Nephron progenitor cell (in vitro differentiated cells): ENCODE measurements at regions not wholly inside any gene's neighbourhood (a gene's known extent, or its start where the extent isn't known, plus 50 kb on each side); places are given as distances from the start of the nearest gene placed in this dataset.
A peak's percentile ranks its signal among the peaks of the same experiment; 100 is the strongest.

ENCODE experiments used
- DNase-seq: peaks from one replicate; pipeline ENCODE4 v3.0.0; 2021
- H3K27ac Mint-ChIP-seq: 2 replicates; pipeline ENCODE4 v1.8.0; 2021; ENCODE audit warnings: mild to moderate bottlenecking, moderate library complexity, mixed read lengths
- H3K27me3 Mint-ChIP-seq: 2 replicates; pipeline ENCODE4 v1.8.0; 2021; ENCODE audit warnings: mild to moderate bottlenecking, low read depth, mixed read lengths; ENCODE audit not compliant: poor library complexity
- H3K36me3 Mint-ChIP-seq: 2 replicates; pipeline ENCODE4 v1.8.0; 2021; ENCODE audit warnings: low read depth, mixed read lengths
- H3K4me1 Mint-ChIP-seq: 2 replicates; pipeline ENCODE4 v1.8.0; 2021; ENCODE audit warnings: mixed read lengths
- H3K4me3 Mint-ChIP-seq: 2 replicates; pipeline ENCODE4 v1.8.0; 2021; ENCODE audit warnings: mild to moderate bottlenecking, moderate library complexity, mixed read lengths
- H3K9me3 Mint-ChIP-seq: 2 replicates; pipeline ENCODE4 v1.8.0; 2021; ENCODE audit warnings: mild to moderate bottlenecking, moderate library complexity, mixed read lengths
- TF ChIP-seq, protein P1 (sequence below): fragments of 200-600 bp; sonication (generic); IDR thresholded peaks from 2 replicates; pipeline ENCODE4 v1.5.0; 2021; ENCODE audit warnings: antibody characterized with exemption

DNA sequence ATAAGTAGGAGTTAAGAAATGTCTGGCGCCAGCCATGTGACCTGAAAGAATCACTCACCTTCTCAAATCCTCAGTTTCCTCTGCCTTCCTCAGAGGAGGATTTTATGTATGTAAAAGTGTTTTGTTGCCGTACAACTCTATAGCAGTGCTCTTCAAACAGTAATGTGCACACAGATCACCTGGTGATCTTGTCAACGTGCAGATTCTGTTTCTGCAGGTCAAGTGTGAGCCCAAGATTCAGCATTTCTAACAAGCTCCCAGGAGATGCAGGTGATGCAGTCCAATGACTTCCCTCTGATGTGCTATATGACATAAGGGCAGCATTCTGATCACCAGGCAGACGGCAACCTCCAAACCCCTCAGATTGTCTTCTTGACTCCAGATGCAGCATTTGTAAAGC, 83.7 kb downstream of the CDC7 start:
- H3K27me3 Mint-ChIP-seq: peaks cover 6% of the 10 kb centered on the region
- TF ChIP-seq, protein P1, sequence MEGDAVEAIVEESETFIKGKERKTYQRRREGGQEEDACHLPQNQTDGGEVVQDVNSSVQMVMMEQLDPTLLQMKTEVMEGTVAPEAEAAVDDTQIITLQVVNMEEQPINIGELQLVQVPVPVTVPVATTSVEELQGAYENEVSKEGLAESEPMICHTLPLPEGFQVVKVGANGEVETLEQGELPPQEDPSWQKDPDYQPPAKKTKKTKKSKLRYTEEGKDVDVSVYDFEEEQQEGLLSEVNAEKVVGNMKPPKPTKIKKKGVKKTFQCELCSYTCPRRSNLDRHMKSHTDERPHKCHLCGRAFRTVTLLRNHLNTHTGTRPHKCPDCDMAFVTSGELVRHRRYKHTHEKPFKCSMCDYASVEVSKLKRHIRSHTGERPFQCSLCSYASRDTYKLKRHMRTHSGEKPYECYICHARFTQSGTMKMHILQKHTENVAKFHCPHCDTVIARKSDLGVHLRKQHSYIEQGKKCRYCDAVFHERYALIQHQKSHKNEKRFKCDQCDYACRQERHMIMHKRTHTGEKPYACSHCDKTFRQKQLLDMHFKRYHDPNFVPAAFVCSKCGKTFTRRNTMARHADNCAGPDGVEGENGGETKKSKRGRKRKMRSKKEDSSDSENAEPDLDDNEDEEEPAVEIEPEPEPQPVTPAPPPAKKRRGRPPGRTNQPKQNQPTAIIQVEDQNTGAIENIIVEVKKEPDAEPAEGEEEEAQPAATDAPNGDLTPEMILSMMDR: no peak
- H3K4me1 Mint-ChIP-seq: peaks cover 42% of the 10 kb centered on the region
- H3K27ac Mint-ChIP-seq: no peak overlapping the region
- H3K4me3 Mint-ChIP-seq: no peak overlapping the region
- no peaks in the 10 kb centered on the region for H3K36me3 Mint-ChIP-seq
- no peak for DNase-seq
- no peaks in the 10 kb centered on the region for H3K9me3 Mint-ChIP-seq

GRCh38 chr1:91584878-91585277, 84.2 kb downstream of the CDC7 start:
- no peaks in the 10 kb centered on the region for H3K36me3 Mint-ChIP-seq
- H3K4me3 Mint-ChIP-seq: no peak overlapping the region
- H3K27me3 Mint-ChIP-seq: peaks cover 6% of the 10 kb centered on the region
- TF ChIP-seq, protein P1: no peak
- H3K4me1 Mint-ChIP-seq: peaks cover 37% of the 10 kb centered on the region
- no peak for DNase-seq
- H3K27ac Mint-ChIP-seq: peak overlapping the region; percentile 52
- H3K9me3 Mint-ChIP-seq: no peaks in the 10 kb centered on the region

DNA sequence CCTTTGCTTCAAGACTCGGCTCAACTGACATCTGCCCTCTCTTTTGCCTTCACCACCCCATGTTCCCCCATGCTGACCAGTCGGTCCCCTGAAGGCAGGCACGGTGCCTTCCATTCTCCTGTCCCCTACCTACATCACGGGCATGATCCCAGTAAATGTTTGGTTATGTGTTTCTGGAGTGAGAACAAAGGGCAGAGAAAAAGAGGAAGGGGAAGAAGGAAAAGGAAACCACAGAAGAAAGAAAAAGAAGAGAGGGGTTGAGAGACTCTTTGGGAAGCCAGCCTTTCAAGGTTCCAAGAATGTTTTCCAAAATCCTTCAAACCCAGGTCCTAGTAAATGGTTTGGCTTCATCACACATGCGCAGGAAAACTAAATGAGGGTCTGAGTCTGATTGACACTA, 84.9 kb downstream of the CDC7 start:
- H3K27ac Mint-ChIP-seq: no peak overlapping the region
- TF ChIP-seq, protein P1: no peak

GRCh38 chr1:91585982-91586381, 85.3 kb downstream of the CDC7 start:
- TF ChIP-seq, protein P1: no peak
- peaks cover 6% of the 10 kb centered on the region for H3K27me3 Mint-ChIP-seq
- no peak overlapping the region for H3K4me3 Mint-ChIP-seq
- DNase-seq: peak; percentile 40
- H3K4me1 Mint-ChIP-seq: peaks cover 36% of the 10 kb centered on the region
- H3K36me3 Mint-ChIP-seq: no peaks in the 10 kb centered on the region
- no peaks in the 10 kb centered on the region for H3K9me3 Mint-ChIP-seq
- no peak overlapping the region for H3K27ac Mint-ChIP-seq

More for the DNA sequence above, 84.9 kb downstream of the CDC7 start:
- Mint-ChIP-seq H3K27me3 (peaks cover 6% of the 10 kb centered on the region), H3K9me3 (no peaks in the 10 kb centered on the region), H3K4me3 (no peak overlapping the region), H3K4me1 (peaks cover 31% of the 10 kb centered on the region), H3K36me3 (no peaks in the 10 kb centered on the region)
- no peak for DNase-seq

DNA sequence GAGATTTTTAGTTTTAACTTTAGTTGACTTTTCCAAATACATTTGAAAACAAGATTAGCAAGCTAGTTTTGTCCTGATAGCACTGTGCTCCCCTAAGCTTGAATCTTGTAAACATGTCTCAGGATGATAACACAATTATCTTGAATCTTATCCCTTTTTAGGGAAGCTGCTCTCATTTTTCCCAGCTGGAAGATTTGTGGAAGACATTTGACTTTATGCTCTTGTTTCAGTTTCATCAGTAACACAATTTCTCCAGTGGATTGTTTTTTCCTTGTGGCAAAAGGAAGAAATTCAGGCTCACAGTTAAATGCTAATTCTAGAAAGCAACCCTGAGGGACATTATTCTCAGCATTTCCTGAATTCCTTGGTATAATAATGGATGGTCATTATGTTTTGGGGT, 88.8 kb downstream of the CDC7 start:
- no peak for DNase-seq
- TF ChIP-seq, protein P1: no peak
- Mint-ChIP-seq H3K4me3 (no peak overlapping the region), H3K36me3 (no peaks in the 10 kb centered on the region), H3K27me3 (peaks cover 3% of the 10 kb centered on the region), H3K9me3 (no peaks in the 10 kb centered on the region), H3K27ac (no peak overlapping the region), H3K4me1 (peaks cover 53% of the 10 kb centered on the region)

DNA sequence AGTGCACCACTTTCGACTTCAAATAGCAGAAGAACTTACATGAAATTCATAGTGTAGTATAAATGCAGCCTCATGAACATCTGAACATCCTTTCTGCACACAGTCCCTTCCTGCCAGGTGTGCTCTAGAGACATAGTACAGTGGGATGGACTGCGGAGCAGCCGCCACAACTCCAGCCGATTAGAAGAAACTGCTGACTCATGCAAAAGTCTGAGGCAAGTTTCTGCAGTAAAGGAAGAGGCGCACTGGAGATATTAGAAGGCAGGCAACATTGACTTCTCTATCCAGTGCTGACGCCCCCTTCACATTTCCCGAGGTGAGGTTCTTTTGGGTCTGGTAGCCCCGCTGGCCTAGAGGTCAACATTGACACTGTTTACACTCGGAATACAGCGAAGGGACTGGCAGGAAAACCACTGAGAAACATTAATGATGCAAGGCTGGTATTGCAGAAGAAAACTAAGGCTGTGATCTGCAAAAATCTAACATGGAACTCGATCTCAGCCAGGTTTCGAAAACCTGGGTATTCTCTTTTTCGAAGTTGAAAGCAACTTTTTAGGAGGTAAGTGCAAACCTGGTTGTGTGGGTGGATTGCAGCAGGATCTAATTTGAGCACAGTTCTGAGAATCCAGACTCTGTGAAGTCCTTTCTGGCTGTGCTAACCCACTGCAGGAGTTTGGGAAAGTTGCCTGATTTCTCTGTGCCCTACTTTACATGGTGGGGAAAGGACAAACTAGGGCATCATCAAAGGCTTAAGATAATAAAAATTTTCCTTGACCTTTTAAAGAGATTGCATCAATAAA, 90.7 kb downstream of the CDC7 start:
- no peak overlapping the region for H3K27ac Mint-ChIP-seq
- H3K4me3 Mint-ChIP-seq: no peak overlapping the region

More for the DNA sequence above, 90.7 kb downstream of the CDC7 start:
- Mint-ChIP-seq H3K4me1 (peaks cover 36% of the 10 kb centered on the region), H3K27me3 (peaks cover 6% of the 10 kb centered on the region), H3K36me3 (no peaks in the 10 kb centered on the region), H3K9me3 (no peaks in the 10 kb centered on the region)
- TF ChIP-seq, protein P1: no peak
- DNase-seq: no peak
